H1 (cell line): ENCODE measurements at regions not wholly inside any gene's neighbourhood (a gene's known extent, or its start where the extent isn't known, plus 50 kb on each side); places are given as distances from the start of the nearest gene placed in this dataset.

ENCODE experiments used
- CTCF ChIA-PET: fragments of 300-600 bp; sonication (Branson Sonifier 250); formaldehyde crosslinking; loops from one replicate; lab custom pipeline; 2021; ENCODE audit not compliant: partially characterized antibody; lab: Charles Lee
- POLR2A ChIA-PET: fragments of 300-600 bp; sonication (Branson Sonifier 250); formaldehyde crosslinking; loops from one replicate; lab custom pipeline; 2021; ENCODE audit warnings: inconsistent platforms; ENCODE audit not compliant: partially characterized antibody; lab: Charles Lee
- DNase-seq, 2 experiments: peaks; one replicate each; pipeline versions ENCODE4 v3.0.0 to v3.0.0-alpha.2; 2010 to 2022; ENCODE audit warnings: low spot score in 2 of 2, low read depth in 1 of 2, mixed read lengths in 1 of 2
- FAIRE-seq: peaks from 2 replicates; lab custom pipeline; 2011; peaks lifted over from hg19 to GRCh38; lab: Jason Lieb, UNC
- H2AFZ ChIP-seq: 2 replicates; pipeline ENCODE4 v1.8.1; 2012; ENCODE audit warnings: low read length, inconsistent platforms
- H2AK5ac ChIP-seq: 2 replicates; pipeline ENCODE4 v1.6.1; 2013; ENCODE audit warnings: low read depth, low read length
- H2BK120ac ChIP-seq: replicated peaks from 2 replicates; pipeline ENCODE3; 2013; ENCODE audit warnings: low read depth, low read length, inconsistent platforms
- H2BK12ac ChIP-seq: 2 replicates; pipeline ENCODE4 v1.6.1; 2013; ENCODE audit warnings: low read depth, low read length
- H2BK15ac ChIP-seq: 2 replicates; pipeline ENCODE4 v1.6.1; 2013; ENCODE audit warnings: low read length
- H2BK20ac ChIP-seq: 2 replicates; pipeline ENCODE4 v1.6.1; 2013; ENCODE audit warnings: low read length
- H2BK5ac ChIP-seq: 2 replicates; pipeline ENCODE4 v1.6.1; 2013; ENCODE audit warnings: low read depth, low read length
- H3K14ac ChIP-seq: 2 replicates; pipeline ENCODE4 v1.6.1; 2013; ENCODE audit warnings: inconsistent platforms; ENCODE audit not compliant: insufficient read length
- H3K18ac ChIP-seq: 2 replicates; pipeline ENCODE4 v1.6.1; 2013; ENCODE audit warnings: low read length; ENCODE audit errors: extremely low read depth
- H3K23ac ChIP-seq: 2 replicates; pipeline ENCODE4 v1.6.1; 2013; ENCODE audit warnings: inconsistent platforms; ENCODE audit not compliant: insufficient read length
- H3K23me2 ChIP-seq: 2 replicates; pipeline ENCODE4 v1.6.1; 2013; ENCODE audit warnings: low read depth, low read length
- H3K27ac ChIP-seq: 2 replicates; pipeline ENCODE4 v1.6.1; 2011; ENCODE audit warnings: low read depth, low read length, inconsistent platforms
- H3K27me3 ChIP-seq, 4 experiments: replicated peaks in 1 of 4; 1 replicate in 1 of 4; 2 replicates in 3 of 4; pipeline versions ENCODE4 v1.6.1 to v1.8.1; 2011 to 2013; ENCODE audit warnings: low read length in 3 of 4, mild to moderate bottlenecking in 3 of 4, inconsistent platforms in 2 of 4, mixed read lengths in 2 of 4, moderate library complexity in 1 of 4; ENCODE audit not compliant: control insufficient read depth in 3 of 4, insufficient read depth in 3 of 4; ENCODE audit errors: extremely low read depth in 1 of 4
- H3K36me3 ChIP-seq, 4 experiments: 2 replicates each; pipeline versions ENCODE4 v1.6.1 to v1.8.1; 2011 to 2013; ENCODE audit warnings: mild to moderate bottlenecking in 4 of 4, low read length in 3 of 4, moderate library complexity in 2 of 4, control low read depth in 1 of 4, inconsistent platforms in 1 of 4; ENCODE audit not compliant: insufficient read depth in 4 of 4, control insufficient read depth in 2 of 4
- H3K4ac ChIP-seq: replicated peaks from 2 replicates; pipeline ENCODE3; 2013; ENCODE audit warnings: low read length, low read depth, mixed read lengths, inconsistent platforms; ENCODE audit not compliant: insufficient read length
- H3K4me1 ChIP-seq, 4 experiments: replicated peaks in 1 of 4; 1 replicate in 1 of 4; 2 replicates in 3 of 4; pipeline versions ENCODE4 v1.6.1 to v1.8.1; 2011 to 2013; ENCODE audit warnings: low read length in 3 of 4, inconsistent platforms in 2 of 4, mixed read lengths in 1 of 4; ENCODE audit not compliant: insufficient read depth in 4 of 4, control insufficient read depth in 3 of 4
- H3K4me2 ChIP-seq, 2 experiments: 2 replicates each; pipeline versions ENCODE4 v1.6.1 to v1.8.1; 2011 to 2013; ENCODE audit warnings: low read depth in 2 of 2, low read length in 2 of 2, control low read depth in 1 of 2, inconsistent platforms in 1 of 2, mild to moderate bottlenecking in 1 of 2; ENCODE audit not compliant: insufficient read depth in 1 of 2
- H3K4me3 ChIP-seq, 4 experiments: fragments of 200-600, 300-600 bp in 1 of 4; sonication (generic), shearing (Covaris generic), sonication (Bioruptor Twin) in 1 of 4; 2 replicates each; pipeline versions ENCODE4 v1.5.1 to v1.8.1; 2011 to 2016; ENCODE audit warnings: low read length in 4 of 4, low read depth in 3 of 4, control low read depth in 2 of 4, inconsistent platforms in 2 of 4, mild to moderate bottlenecking in 2 of 4, mixed read lengths in 1 of 4, moderate library complexity in 1 of 4; ENCODE audit not compliant: insufficient read depth in 2 of 4; ENCODE audit errors: extremely low read depth in 1 of 4
- H3K56ac ChIP-seq: replicated peaks from 2 replicates; pipeline ENCODE3; 2013; ENCODE audit warnings: low read depth, mild to moderate bottlenecking, mixed read lengths, low read length, inconsistent platforms; ENCODE audit not compliant: insufficient read length
- H3K79me1 ChIP-seq: 2 replicates; pipeline ENCODE4 v1.6.1; 2013; ENCODE audit warnings: low read depth, low read length, control low read depth
- H3K79me2 ChIP-seq, 2 experiments: 2 replicates each; pipeline versions ENCODE4 v1.6.1 to v1.8.1; 2012 to 2013; ENCODE audit warnings: low read length in 2 of 2, mild to moderate bottlenecking in 2 of 2, inconsistent platforms in 1 of 2; ENCODE audit not compliant: insufficient read depth in 2 of 2, control insufficient read depth in 1 of 2
- H3K9ac ChIP-seq, 4 experiments: replicated peaks in 1 of 4; 1 replicate in 1 of 4; 2 replicates in 3 of 4; pipeline versions ENCODE4 v1.6.1 to v1.8.1; 2011 to 2013; ENCODE audit warnings: low read depth in 3 of 4, low read length in 3 of 4, control low read depth in 2 of 4, mild to moderate bottlenecking in 2 of 4, moderate library complexity in 2 of 4, inconsistent platforms in 1 of 4; ENCODE audit errors: extremely low read depth in 1 of 4
- H3K9me3 ChIP-seq, 2 experiments: 2 replicates each; pipeline versions ENCODE4 v1.6.1 to v1.8.1; 2012 to 2013; ENCODE audit warnings: mild to moderate bottlenecking in 2 of 2, moderate library complexity in 2 of 2, control low read depth in 1 of 2, inconsistent platforms in 1 of 2, low read depth in 1 of 2, low read length in 1 of 2, mixed read lengths in 1 of 2; ENCODE audit not compliant: insufficient read depth in 2 of 2
- H4K20me1 ChIP-seq, 2 experiments: replicated peaks in 1 of 2; 2 replicates each; pipeline versions ENCODE3 to v1.8.1; 2011 to 2013; ENCODE audit warnings: inconsistent platforms in 2 of 2, low read length in 2 of 2, mild to moderate bottlenecking in 1 of 2; ENCODE audit not compliant: insufficient read depth in 2 of 2, control insufficient read depth in 1 of 2
- H4K5ac ChIP-seq: 2 replicates; pipeline ENCODE4 v1.6.1; 2013; ENCODE audit warnings: low read length, low read depth, mixed read lengths, inconsistent platforms; ENCODE audit not compliant: insufficient read length
- H4K8ac ChIP-seq: 2 replicates; pipeline ENCODE4 v1.8.0; 2013; ENCODE audit warnings: mild to moderate bottlenecking, moderate library complexity, low read length, inconsistent platforms; ENCODE audit not compliant: insufficient read depth; ENCODE audit errors: extremely low read depth
- H4K91ac ChIP-seq: replicated peaks from 2 replicates; pipeline ENCODE3; 2013; ENCODE audit warnings: low read length, mixed read lengths, inconsistent platforms; ENCODE audit not compliant: insufficient read length
- EZH2 ChIP-seq: fragments of 200-600 bp; sonication (generic); IDR thresholded peaks from 2 replicates; pipeline ENCODE4 v1.7.1; 2012; ENCODE audit warnings: low read depth, mild to moderate bottlenecking, moderate library complexity, low read length, inconsistent platforms; ENCODE audit not compliant: severe bottlenecking
- JUN ChIP-seq: IDR thresholded peaks from 2 replicates; pipeline ENCODE4 v1.6.1; 2011; ENCODE audit warnings: low read depth, mild to moderate bottlenecking, improper control_type of control experiment, low read length
- NANOG ChIP-seq: IDR thresholded peaks from 2 replicates; pipeline ENCODE4 v1.6.1; 2011; ENCODE audit warnings: low read length, low read depth, mild to moderate bottlenecking, inconsistent platforms; ENCODE audit not compliant: insufficient read depth, poor library complexity, severe bottlenecking
- RBBP5 ChIP-seq: IDR thresholded peaks from 2 replicates; pipeline ENCODE4 v1.7.1; 2012; ENCODE audit warnings: low read depth, mild to moderate bottlenecking, inconsistent platforms, low read length, moderate library complexity, borderline replicate concordance
- RXRA ChIP-seq: IDR thresholded peaks from 2 replicates; pipeline ENCODE4 v1.6.1; 2011; ENCODE audit warnings: low read depth, mild to moderate bottlenecking, low read length, moderate library complexity; ENCODE audit not compliant: insufficient read depth
- SP1 ChIP-seq: IDR thresholded peaks from 2 replicates; pipeline ENCODE4 v1.6.1; 2011; ENCODE audit warnings: low read depth, low read length
- SRF ChIP-seq: IDR thresholded peaks from 2 replicates; pipeline ENCODE4 v1.6.1; 2011; ENCODE audit warnings: mild to moderate bottlenecking, low read depth, low read length, moderate library complexity
- TAF1 ChIP-seq: IDR thresholded peaks from 2 replicates; pipeline ENCODE4 v1.6.1; 2011; ENCODE audit warnings: mild to moderate bottlenecking, low read depth, low read length
- TEAD4 ChIP-seq: IDR thresholded peaks from 2 replicates; pipeline ENCODE4 v1.6.1; 2012; ENCODE audit warnings: low read depth, low read length, inconsistent platforms, mixed read lengths
- ZNF274 ChIP-seq: IDR thresholded peaks from 2 replicates; pipeline ENCODE4 v1.7.0; 2012; ENCODE audit warnings: low read length, borderline replicate concordance; ENCODE audit errors: extremely low read depth
- WGBS, 2 experiments: shearing (Covaris generic) in 1 of 2; methylation state at CpG; one replicate each; pipeline versions ENCODE4 v1.1.6 to v1.1.7; 2013 to 2015; ENCODE audit warnings: low lambda C conversion rate in 2 of 2, mixed read lengths in 2 of 2, inconsistent platforms in 1 of 2, low coverage in 1 of 2, missing lambda C conversion rate in 1 of 2; ENCODE audit not compliant: insufficient replicate concordance in 2 of 2, insufficient coverage in 1 of 2, insufficient read length in 1 of 2; ENCODE audit errors: extremely low coverage in 1 of 2, missing lambda C conversion rate in 1 of 2; 5-methylcytosine and 5-hydroxymethylcytosine counted together
- TF ChIP-seq, protein P1 (sequence below): IDR thresholded peaks from 2 replicates; pipeline ENCODE4 v1.6.1; 2012; ENCODE audit warnings: inconsistent platforms

DNA sequence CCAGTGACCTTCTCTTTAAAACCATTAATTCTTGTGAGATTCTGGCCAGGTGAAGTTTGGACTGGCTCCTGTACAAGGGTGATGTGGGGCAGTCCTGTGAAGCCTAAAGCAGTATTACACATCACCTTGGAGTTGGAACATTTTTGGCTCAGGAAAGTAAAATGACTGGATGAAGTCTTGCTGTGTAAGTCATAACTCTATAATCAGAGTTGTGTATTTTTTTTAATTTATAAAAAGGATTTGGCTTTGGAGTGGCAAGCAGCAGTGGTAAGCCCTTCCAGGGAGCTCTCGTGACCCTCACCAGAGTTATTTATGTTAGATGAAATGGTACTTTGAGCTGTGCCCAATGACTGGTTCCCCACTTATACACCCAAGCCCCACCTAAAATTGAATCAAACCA, 331.2 kb upstream of the DCBLD2 start:
- 100% methylated on average over 1 of the region's 1 CpG; no CpG with 5 or more reads in 1 of the 2 experiments for WGBS, 2 experiments
- POLR2A ChIA-PET = no interaction called here
- FAIRE-seq (no peak), DNase-seq (no peak)
- no peak overlapping the region for H2AFZ ChIP-seq
- H2AK5ac ChIP-seq = no peak overlapping the region
- H3K56ac ChIP-seq = no peak overlapping the region
- H3K79me1 ChIP-seq = no peaks in the 10 kb centered on the region
- CTCF ChIA-PET = no interaction called here
- H3K4me3 ChIP-seq = no peak overlapping the region
- no peaks in the 10 kb centered on the region for H3K36me3 ChIP-seq
- H3K4me2 ChIP-seq = no peak overlapping the region
- H3K23me2 ChIP-seq = no peaks in the 10 kb centered on the region
- H3K9ac ChIP-seq = no peak overlapping the region
- no peaks in the 10 kb centered on the region for H3K9me3 ChIP-seq
- no peak overlapping the region for H2BK20ac ChIP-seq
- peaks cover 0 to 2% (median under 1%) of the 10 kb centered on the region in 4 experiments; a peak in 1 of 7 replicates for H3K4me1 ChIP-seq
- no peak overlapping the region for H4K91ac ChIP-seq
- no peak overlapping the region for H3K18ac ChIP-seq
- no peak overlapping the region for H2BK5ac ChIP-seq
- H3K23ac ChIP-seq = no peak overlapping the region
- no peak overlapping the region for H4K5ac ChIP-seq
- no peak overlapping the region for H2BK15ac ChIP-seq
- no peak overlapping the region for H2BK12ac ChIP-seq
- H3K27ac ChIP-seq = no peak overlapping the region
- no peak overlapping the region for H3K4ac ChIP-seq
- no peak overlapping the region for H2BK120ac ChIP-seq
- no peaks in the 10 kb centered on the region for H3K79me2 ChIP-seq
- no peaks in the 10 kb centered on the region for H4K20me1 ChIP-seq
- H4K8ac ChIP-seq = no peak overlapping the region
- no peak overlapping the region for H3K14ac ChIP-seq
- no peaks in the 10 kb centered on the region for H3K27me3 ChIP-seq
- TF ChIP-seq ZNF274 (no peak), JUN (no peak), SP1 (no peak), TAF1 (no peak), NANOG (no peak), EZH2 (no peak), RBBP5 (no peak), TEAD4 (no peak), RXRA (no peak), SRF (no peak)
- TF ChIP-seq, protein P1, sequence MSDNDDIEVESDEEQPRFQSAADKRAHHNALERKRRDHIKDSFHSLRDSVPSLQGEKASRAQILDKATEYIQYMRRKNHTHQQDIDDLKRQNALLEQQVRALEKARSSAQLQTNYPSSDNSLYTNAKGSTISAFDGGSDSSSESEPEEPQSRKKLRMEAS = no peak
